ENCODE measurements at regions not wholly inside any gene's neighbourhood (a gene's known extent, or its start where the extent isn't known, plus 50 kb on each side); places are given as distances from the start of the nearest gene placed in this dataset.

- peak; percentile 23 for DNase-seq
- Histone ChIP-seq H3K4me1 (no peaks in the 10 kb centered on the region), H3K9me3 (no peaks in the 10 kb centered on the region), H3K27me3 (peaks cover 3% of the 10 kb centered on the region; the same call in 1 of the 2 replicates), H3K4me3 (ENCODE audit: low read depth, low read length) (no peak overlapping the region), H3K36me3 (no peaks in the 10 kb centered on the region)
- peak; percentile 45 for TF ChIP-seq CTCF (IDR thresholded peaks at IDR 0.05; ENCODE audit: low read depth, low read length)
Measured at GRCh38 chr14:35944847-35945246, 118.7 kb downstream of the BRMS1L start.

GRCh38 chr14:35940291-35940690, 114.2 kb downstream of the BRMS1L start:
- no peak for DNase-seq
- Histone ChIP-seq H3K27me3 (peaks cover 18% of the 10 kb centered on the region), H3K9me3 (no peaks in the 10 kb centered on the region), H3K4me3 (ENCODE audit: low read depth, low read length) (no peak overlapping the region), H3K4me1 (no peaks in the 10 kb centered on the region), H3K36me3 (no peaks in the 10 kb centered on the region)
- TF ChIP-seq CTCF (IDR thresholded peaks at IDR 0.05; ENCODE audit: low read depth, low read length): no peak

- H3K36me3 ChIP-seq: no peaks in the 10 kb centered on the region
- H3K9me3 ChIP-seq: no peaks in the 10 kb centered on the region
- H3K4me3 ChIP-seq (ENCODE audit: low read depth, low read length): no peak overlapping the region
- H3K4me1 ChIP-seq: no peaks in the 10 kb centered on the region
- peaks cover 32% of the 10 kb centered on the region for H3K27me3 ChIP-seq
- DNase-seq: no peak
- no peak for TF ChIP-seq CTCF (IDR thresholded peaks at IDR 0.05; ENCODE audit: low read depth, low read length)
Measured at GRCh38 chr14:35938770-35939169, 112.6 kb downstream of the BRMS1L start.

GRCh38 chr14:35934499-35934898, 108.4 kb downstream of the BRMS1L start:
- peaks cover 34% of the 10 kb centered on the region for H3K27me3 ChIP-seq
- H3K9me3 ChIP-seq: no peaks in the 10 kb centered on the region
- no peaks in the 10 kb centered on the region for H3K36me3 ChIP-seq
- H3K4me3 ChIP-seq (ENCODE audit: low read depth, low read length): no peak overlapping the region
- no peak for TF ChIP-seq CTCF (IDR thresholded peaks at IDR 0.05; ENCODE audit: low read depth, low read length)
- no peak for DNase-seq
- no peaks in the 10 kb centered on the region for H3K4me1 ChIP-seq

- no peak for TF ChIP-seq CTCF (IDR thresholded peaks at IDR 0.05; ENCODE audit: low read depth, low read length)
- Histone ChIP-seq H3K9me3 (no peaks in the 10 kb centered on the region), H3K4me1 (no peaks in the 10 kb centered on the region), H3K36me3 (no peaks in the 10 kb centered on the region), H3K4me3 (ENCODE audit: low read depth, low read length) (peak overlapping the region; percentile 46), H3K27me3 (peaks cover 26% of the 10 kb centered on the region)
- no peak for DNase-seq
Measured at GRCh38 chr14:35932659-35933159, 106.6 kb downstream of the BRMS1L start.

- Histone ChIP-seq H3K9me3 (no peaks in the 10 kb centered on the region), H3K4me3 (ENCODE audit: low read depth, low read length) (no peak overlapping the region), H3K4me1 (no peaks in the 10 kb centered on the region), H3K27me3 (peaks cover 28% of the 10 kb centered on the region), H3K36me3 (no peaks in the 10 kb centered on the region)
- no peak for DNase-seq
- TF ChIP-seq CTCF (IDR thresholded peaks at IDR 0.05; ENCODE audit: low read depth, low read length): no peak
Measured at GRCh38 chr14:35932136-35932535, 106.0 kb downstream of the BRMS1L start.
